Cardiac muscle cell (in vitro differentiated cells and primary cell): ENCODE measurements at regions not wholly inside any gene's neighbourhood (a gene's known extent, or its start where the extent isn't known, plus 50 kb on each side); places are given as distances from the start of the nearest gene placed in this dataset.

ENCODE experiments used
- DNase-seq, 2 donors: peaks; one replicate each; pipeline versions ENCODE4 v3.0.0 to v3.0.0-alpha.2; 2010 to 2017; ENCODE audit warnings: low read depth in 1 of 2, low spot score in 1 of 2
- H3K27ac ChIP-seq: fragments of 200-600 bp; sonication (generic); 2 replicates; pipeline ENCODE4 v1.5.1; 2016
- H3K27me3 ChIP-seq: fragments of 200-600 bp; sonication (generic); 2 replicates; pipeline ENCODE4 v1.6.0; 2016; ENCODE audit warnings: control low read depth
- H3K36me3 ChIP-seq: fragments of 200-600 bp; sonication (generic); 2 replicates; pipeline ENCODE4 v1.5.1; 2016; ENCODE audit warnings: control low read depth
- H3K4me1 ChIP-seq: fragments of 200-600 bp; sonication (generic); 2 replicates; pipeline ENCODE4 v1.8.1; 2017; ENCODE audit warnings: low read depth, mild to moderate bottlenecking, mixed run types
- H3K4me3 ChIP-seq: fragments of 200-600 bp; sonication (generic); 2 replicates; pipeline ENCODE4 v1.5.1; 2016; ENCODE audit warnings: mild to moderate bottlenecking
- H3K9me3 ChIP-seq: fragments of 200-600 bp; sonication (generic); 2 replicates; pipeline ENCODE4 v1.5.1; 2017; ENCODE audit warnings: low read depth, mild to moderate bottlenecking, control low read depth
- TF ChIP-seq, protein P1 (sequence below): IDR thresholded peaks from 2 replicates; pipeline ENCODE4 v1.5.1; 2012; ENCODE audit warnings: low read depth, mild to moderate bottlenecking, low read length

DNA sequence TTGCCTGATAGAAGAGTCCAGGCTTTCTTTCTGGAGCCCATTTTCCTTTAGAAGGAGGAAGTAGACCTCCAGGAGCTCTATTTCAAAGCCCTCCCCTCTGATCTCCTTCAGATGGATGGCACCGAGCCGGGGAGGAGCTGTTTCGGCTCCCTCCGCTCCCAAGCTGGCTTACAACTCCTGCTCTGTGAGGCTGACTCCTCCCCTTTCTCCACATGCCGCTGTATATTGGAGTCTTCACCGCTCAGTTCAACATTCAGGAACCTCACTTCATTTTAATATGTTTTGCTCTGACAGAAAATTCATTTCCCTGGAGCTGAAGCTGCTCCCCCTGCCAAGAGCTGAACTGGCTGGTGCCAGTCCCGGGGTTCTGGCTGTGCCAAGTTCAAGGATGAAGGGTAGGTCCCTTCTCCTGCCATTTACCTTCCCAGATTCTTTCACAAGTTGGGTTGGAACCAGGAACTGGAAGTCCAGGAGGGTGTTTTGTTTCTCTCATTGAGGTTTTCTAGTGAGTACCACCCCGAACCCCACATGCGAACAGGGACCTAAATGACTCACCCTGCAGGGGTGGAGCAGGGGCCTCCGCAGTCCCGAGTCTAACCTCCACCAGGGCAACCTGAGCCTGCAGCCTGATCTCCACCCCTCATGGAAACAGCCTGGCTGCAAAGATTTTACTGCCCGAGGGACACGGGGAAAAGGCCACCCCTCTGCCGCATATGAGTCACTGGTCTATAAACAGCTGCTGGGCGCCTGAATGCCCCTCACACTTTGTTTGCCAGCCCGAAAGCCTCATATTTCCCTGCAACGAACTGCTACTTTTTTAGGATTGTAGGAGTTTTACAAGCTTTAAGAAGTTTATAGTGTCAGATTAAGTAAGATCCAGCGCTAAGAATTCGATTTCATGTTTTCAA is 68.6 kb upstream of the FOXA2 start:
- no peaks in the 10 kb centered on the region for H3K4me1 ChIP-seq
- H3K4me3 ChIP-seq: no peak overlapping the region
- no peaks in the 10 kb centered on the region for H3K27me3 ChIP-seq
- TF ChIP-seq, protein P1, sequence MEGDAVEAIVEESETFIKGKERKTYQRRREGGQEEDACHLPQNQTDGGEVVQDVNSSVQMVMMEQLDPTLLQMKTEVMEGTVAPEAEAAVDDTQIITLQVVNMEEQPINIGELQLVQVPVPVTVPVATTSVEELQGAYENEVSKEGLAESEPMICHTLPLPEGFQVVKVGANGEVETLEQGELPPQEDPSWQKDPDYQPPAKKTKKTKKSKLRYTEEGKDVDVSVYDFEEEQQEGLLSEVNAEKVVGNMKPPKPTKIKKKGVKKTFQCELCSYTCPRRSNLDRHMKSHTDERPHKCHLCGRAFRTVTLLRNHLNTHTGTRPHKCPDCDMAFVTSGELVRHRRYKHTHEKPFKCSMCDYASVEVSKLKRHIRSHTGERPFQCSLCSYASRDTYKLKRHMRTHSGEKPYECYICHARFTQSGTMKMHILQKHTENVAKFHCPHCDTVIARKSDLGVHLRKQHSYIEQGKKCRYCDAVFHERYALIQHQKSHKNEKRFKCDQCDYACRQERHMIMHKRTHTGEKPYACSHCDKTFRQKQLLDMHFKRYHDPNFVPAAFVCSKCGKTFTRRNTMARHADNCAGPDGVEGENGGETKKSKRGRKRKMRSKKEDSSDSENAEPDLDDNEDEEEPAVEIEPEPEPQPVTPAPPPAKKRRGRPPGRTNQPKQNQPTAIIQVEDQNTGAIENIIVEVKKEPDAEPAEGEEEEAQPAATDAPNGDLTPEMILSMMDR: no peak
- no peak for DNase-seq
- no peak overlapping the region for H3K27ac ChIP-seq
- H3K9me3 ChIP-seq: no peaks in the 10 kb centered on the region
- no peaks in the 10 kb centered on the region for H3K36me3 ChIP-seq

DNA sequence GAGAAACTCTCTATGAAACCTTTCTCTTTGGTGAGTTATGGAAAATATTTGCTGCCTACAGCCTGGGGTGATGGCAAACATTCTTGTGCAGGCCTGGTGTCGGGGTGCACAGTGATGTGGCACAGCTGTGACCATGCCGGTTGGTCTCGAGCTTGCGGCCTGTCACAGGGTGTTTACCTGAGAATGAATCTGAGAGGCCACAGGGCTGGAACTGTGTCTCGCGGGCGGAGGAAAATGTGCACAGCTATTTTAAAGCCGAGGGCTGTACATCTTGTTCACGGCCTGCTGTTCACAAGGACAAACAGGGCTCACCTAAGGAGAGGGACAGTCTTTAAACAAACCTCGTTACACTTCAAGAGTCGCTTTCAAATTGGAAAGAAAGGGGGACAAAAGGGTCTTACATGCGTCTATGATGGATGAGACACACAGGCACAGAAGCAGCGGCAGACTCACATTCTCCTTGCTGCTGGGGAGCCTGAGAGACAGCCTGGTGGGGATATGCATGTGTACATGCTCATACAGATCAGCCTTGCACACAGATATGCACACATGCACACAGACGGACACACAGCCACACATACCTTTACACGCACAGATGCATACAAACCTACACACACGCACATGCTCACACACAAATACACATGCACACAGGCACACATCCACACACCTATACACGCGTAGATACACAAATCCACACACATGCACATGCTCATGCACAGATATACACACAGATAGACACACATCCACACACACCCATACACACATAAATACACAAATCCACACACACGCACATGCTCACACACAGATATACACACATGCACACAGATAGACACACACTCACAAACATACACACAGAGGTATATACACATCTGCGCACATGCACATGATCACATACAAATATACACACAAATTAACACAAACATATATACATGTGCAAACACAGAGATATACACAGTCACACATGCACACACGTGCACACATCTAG is 69.6 kb upstream of the FOXA2 start:
- TF ChIP-seq, protein P1: no peak

DNA sequence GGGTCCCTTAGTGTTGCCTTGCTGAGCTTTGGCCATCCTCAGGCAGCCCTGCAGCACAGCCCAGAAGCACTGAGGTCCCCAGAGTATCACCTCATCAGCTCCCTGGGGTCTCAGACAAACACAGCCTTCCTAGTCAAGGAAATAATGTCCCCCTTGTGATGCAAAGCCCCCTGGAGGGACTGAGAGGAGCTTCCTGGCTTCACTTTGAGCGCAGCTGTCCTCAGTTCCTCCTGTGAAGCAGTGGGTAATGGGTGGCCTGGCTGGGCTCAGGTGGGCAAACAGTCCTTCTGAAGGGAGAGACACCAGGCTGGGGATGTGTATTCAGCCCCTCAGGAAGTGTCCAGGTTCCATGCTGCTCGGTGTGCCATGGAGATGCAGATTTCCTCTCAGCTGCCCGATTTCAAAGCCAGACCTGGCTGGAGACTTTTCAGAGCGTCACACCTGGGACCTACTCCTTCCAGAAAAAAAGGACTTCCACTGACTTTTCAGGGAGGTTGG is 79.2 kb upstream of the FOXA2 start:
- H3K4me1 ChIP-seq: no peaks in the 10 kb centered on the region
- no peak overlapping the region for H3K4me3 ChIP-seq
- H3K9me3 ChIP-seq: no peaks in the 10 kb centered on the region
- TF ChIP-seq, protein P1: no peak
- H3K27ac ChIP-seq: no peak overlapping the region
- no peaks in the 10 kb centered on the region for H3K36me3 ChIP-seq
- DNase-seq: no peak
- H3K27me3 ChIP-seq: no peaks in the 10 kb centered on the region

More for the DNA sequence above, 69.6 kb upstream of the FOXA2 start:
- Histone ChIP-seq H3K4me3 (no peak overlapping the region), H3K4me1 (no peaks in the 10 kb centered on the region), H3K27ac (no peak overlapping the region), H3K36me3 (no peaks in the 10 kb centered on the region), H3K27me3 (no peaks in the 10 kb centered on the region), H3K9me3 (no peaks in the 10 kb centered on the region)
- no peak for DNase-seq

DNA sequence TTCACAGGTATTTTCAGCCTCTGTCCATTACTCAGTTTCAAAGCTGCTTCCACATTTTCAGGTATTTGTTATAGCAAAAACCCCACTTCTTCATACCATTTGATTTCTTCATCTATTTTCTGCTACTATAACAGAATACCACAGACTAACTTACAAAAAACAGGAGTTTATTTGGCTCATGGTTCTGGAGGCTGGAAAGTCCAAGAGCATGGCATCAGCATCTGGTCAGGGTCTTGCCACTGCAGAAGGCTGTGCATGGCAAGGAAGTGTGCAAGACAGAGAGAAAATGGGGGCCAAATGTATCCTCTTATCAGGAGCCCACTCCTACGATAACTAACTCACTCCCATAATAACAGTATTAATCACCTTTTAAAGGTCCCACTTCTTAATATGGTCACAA is 82.8 kb upstream of the FOXA2 start:
- H3K27me3 ChIP-seq: no peaks in the 10 kb centered on the region
- no peaks in the 10 kb centered on the region for H3K4me1 ChIP-seq
- H3K9me3 ChIP-seq: no peaks in the 10 kb centered on the region
- no peak overlapping the region for H3K27ac ChIP-seq
- DNase-seq: no peak
- no peaks in the 10 kb centered on the region for H3K36me3 ChIP-seq
- H3K4me3 ChIP-seq: no peak overlapping the region
- TF ChIP-seq, protein P1: no peak

DNA sequence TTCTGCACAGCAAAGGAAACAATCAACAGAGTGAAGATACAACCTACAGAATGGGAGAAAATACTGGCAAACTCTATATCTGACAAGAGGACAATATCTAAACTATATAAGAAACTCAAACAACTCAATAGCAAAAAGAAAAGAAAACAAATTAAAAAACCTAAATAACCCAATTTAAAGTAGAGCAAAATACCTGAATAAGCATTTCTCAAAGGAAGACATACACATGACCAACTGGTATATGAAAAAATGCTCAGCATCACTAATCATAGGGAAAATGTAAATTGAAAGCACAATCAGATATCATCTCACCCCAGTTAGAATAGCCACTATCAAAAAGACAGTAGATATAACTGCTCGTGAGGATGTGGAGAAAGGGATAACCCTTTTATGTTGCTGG is 87.8 kb upstream of the FOXA2 start:
- H3K4me3 ChIP-seq: no peak overlapping the region
- H3K27ac ChIP-seq: no peak overlapping the region
- no peak for DNase-seq
- TF ChIP-seq, protein P1: no peak
- no peaks in the 10 kb centered on the region for H3K27me3 ChIP-seq
- H3K36me3 ChIP-seq: no peaks in the 10 kb centered on the region
- no peaks in the 10 kb centered on the region for H3K9me3 ChIP-seq
- no peaks in the 10 kb centered on the region for H3K4me1 ChIP-seq
